ENCODE measurements at regions not wholly inside any gene's neighbourhood (a gene's known extent, or its start where the extent isn't known, plus 50 kb on each side); places are given as distances from the start of the nearest gene placed in this dataset.

DNA sequence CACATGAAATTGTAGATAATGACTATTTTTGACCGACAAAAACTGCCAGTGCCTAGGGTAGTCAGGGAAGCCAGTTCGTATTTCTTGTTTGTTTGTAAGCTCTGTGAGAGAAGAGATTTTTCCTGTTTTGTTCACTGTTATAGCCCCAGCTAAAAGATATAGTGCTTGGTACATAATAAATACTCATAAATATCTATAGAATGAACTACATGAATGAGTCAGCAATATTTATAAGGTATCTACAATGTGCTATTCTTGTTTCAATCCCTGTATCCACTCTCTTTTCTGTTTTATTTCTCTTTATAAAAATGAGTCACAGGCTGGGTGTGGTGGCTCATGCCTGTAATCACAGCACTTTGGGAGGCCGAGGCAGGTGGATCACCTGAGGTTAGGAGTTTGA is 275.6 kb upstream of the FANCL start:
- TF ChIP-seq EP300 (IDR thresholded peaks at IDR 0.05; ENCODE audit: low read depth) = no peak
- TF ChIP-seq POLR2AphosphoS5 (IDR thresholded peaks at IDR 0.05) = no peak
- TF ChIP-seq POLR2A (IDR thresholded peaks at IDR 0.05) = no peak
- TF ChIP-seq, protein P1, sequence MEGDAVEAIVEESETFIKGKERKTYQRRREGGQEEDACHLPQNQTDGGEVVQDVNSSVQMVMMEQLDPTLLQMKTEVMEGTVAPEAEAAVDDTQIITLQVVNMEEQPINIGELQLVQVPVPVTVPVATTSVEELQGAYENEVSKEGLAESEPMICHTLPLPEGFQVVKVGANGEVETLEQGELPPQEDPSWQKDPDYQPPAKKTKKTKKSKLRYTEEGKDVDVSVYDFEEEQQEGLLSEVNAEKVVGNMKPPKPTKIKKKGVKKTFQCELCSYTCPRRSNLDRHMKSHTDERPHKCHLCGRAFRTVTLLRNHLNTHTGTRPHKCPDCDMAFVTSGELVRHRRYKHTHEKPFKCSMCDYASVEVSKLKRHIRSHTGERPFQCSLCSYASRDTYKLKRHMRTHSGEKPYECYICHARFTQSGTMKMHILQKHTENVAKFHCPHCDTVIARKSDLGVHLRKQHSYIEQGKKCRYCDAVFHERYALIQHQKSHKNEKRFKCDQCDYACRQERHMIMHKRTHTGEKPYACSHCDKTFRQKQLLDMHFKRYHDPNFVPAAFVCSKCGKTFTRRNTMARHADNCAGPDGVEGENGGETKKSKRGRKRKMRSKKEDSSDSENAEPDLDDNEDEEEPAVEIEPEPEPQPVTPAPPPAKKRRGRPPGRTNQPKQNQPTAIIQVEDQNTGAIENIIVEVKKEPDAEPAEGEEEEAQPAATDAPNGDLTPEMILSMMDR (IDR thresholded peaks at IDR 0.05) = no peak
- intact Hi-C loops (cut with DNase I; ENCODE audit: low total_unique reads) = no loop called here

DNA sequence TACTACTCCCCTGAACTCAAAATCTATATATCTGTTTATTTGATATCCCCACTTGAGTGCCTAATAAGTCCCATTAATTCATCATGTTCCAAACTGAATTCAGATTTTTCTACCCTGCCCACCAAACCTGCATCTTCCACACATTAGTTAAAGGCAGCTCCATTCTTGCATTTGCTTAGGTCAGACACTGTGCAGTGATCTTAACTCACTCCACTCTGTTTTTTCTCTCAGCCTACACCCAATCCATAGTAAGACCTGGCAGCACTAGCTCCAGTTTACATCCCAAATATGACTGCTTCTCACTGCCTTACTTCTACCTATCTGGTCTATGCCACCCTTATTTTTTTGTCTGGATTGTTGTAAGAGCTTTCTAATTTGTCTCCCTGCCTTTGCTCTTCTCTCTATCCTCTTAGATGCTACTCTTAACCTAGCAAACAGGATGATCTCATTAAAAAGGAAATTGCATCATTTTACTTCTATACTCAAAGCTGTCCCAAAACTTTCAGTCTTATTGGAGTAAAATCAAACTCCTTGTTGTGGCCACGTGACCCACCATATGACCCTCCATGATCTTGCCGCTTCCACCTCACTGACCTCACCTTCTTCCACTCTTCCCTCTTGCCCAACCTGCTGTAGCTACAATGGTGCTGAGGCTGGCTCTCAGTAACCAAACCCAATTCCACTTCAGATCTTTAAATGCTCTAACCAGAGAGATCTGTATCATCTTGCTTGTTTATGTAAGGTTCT is 274.9 kb upstream of the FANCL start:
- in situ Hi-C loops (cut with MboI; ENCODE audit: low pct_ligation_motif_present in 1 of 4, low pct_unique_long_range_greater_than_20kb in 1 of 4, low sequenced_read_pairs in 3 of 4) = no loop called here
- Histone ChIP-seq H3K27me3 (no peaks in the 10 kb centered on the region), H3K27ac (no peak overlapping the region), H3K4me1 (no peaks in the 10 kb centered on the region), H3K36me3 (no peaks in the 10 kb centered on the region), H3K4me3 (no peak overlapping the region), H3K9me3 (no peaks in the 10 kb centered on the region)
- TF ChIP-seq EP300 (IDR thresholded peaks at IDR 0.05; ENCODE audit: low read depth) (no peak), POLR2A (IDR thresholded peaks at IDR 0.05) (no peak), POLR2AphosphoS5 (IDR thresholded peaks at IDR 0.05) (no peak)
- TF ChIP-seq, protein P1 (IDR thresholded peaks at IDR 0.05) = no peak
- whole genome bisulfite sequencing, 2 donors (ENCODE audit: low coverage in 1 of 2) = 82 to 85% methylated on average over 2 of the region's 2 CpGs
- DNase-seq = no peak
- intact Hi-C loops (cut with DNase I; ENCODE audit: low total_unique reads) = no loop called here

More for the DNA sequence above, 275.6 kb upstream of the FANCL start:
- no peaks in the 10 kb centered on the region for H3K9me3 ChIP-seq
- no peaks in the 10 kb centered on the region for H3K27me3 ChIP-seq
- H3K27ac ChIP-seq = no peak overlapping the region
- H3K4me3 ChIP-seq = no peak overlapping the region
- H3K36me3 ChIP-seq = no peaks in the 10 kb centered on the region
- H3K4me1 ChIP-seq = no peaks in the 10 kb centered on the region
- in situ Hi-C loops (cut with MboI; ENCODE audit: low pct_ligation_motif_present in 1 of 4, low pct_unique_long_range_greater_than_20kb in 1 of 4, low sequenced_read_pairs in 3 of 4) = no loop called here
- 63 to 77% methylated on average over 2 to 3 of the region's 3 CpGs for WGBS, 2 donors (ENCODE audit: low coverage in 1 of 2)
- no peak for DNase-seq

DNA sequence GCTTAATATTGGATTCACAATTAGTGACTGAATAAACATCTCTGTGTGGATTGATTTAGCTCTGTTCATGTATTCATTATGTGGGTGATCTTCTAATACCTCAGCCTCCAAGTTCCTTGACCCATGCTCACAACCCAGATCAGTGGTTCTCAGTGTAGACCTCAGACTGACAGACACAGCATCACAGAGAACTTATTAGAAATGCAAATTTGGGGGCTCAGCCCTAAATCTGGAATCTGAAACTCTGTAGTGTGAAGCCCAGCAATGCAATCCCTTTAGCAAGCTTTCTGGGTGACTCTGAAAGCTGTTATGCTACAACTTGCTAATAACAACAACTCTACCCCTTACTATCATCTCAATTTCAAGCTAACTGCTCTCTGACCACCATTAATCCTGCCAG is 273.1 kb upstream of the FANCL start:
- in situ Hi-C loops (cut with MboI; ENCODE audit: low pct_ligation_motif_present in 1 of 4, low pct_unique_long_range_greater_than_20kb in 1 of 4, low sequenced_read_pairs in 3 of 4) (no loop called here), intact Hi-C loops (cut with DNase I; ENCODE audit: low total_unique reads) (no loop called here)
- DNase-seq = no peak
- TF ChIP-seq, protein P1 (IDR thresholded peaks at IDR 0.05) = no peak
- TF ChIP-seq POLR2AphosphoS5 (IDR thresholded peaks at IDR 0.05) (no peak), POLR2A (IDR thresholded peaks at IDR 0.05) (no peak), EP300 (IDR thresholded peaks at IDR 0.05; ENCODE audit: low read depth) (no peak)
- no peaks in the 10 kb centered on the region for H3K27me3 ChIP-seq
- no peak overlapping the region for H3K4me3 ChIP-seq
- H3K9me3 ChIP-seq = no peaks in the 10 kb centered on the region
- no peaks in the 10 kb centered on the region for H3K4me1 ChIP-seq
- no peaks in the 10 kb centered on the region for H3K36me3 ChIP-seq
- H3K27ac ChIP-seq = no peak overlapping the region

DNA sequence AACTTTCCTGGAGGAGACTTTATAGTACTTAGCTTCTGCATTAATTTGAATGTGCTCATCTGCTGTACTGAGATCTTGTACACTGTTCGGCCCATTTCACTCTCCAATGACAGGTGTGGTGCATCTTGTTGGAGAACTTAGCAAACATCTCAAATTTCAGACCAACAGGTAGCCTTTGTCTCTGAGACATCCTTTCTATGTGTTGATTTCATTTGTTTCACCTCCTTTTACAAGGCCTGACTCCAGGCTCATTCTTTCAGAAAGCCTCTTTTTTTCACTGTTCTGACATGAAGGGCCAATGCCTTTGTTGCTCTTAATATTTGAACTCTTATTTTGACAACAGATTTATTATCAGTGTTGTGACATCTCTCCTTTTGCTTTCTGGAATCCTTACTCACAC is 271.8 kb upstream of the FANCL start:
- in situ Hi-C loops (cut with MboI; ENCODE audit: low pct_ligation_motif_present in 1 of 4, low pct_unique_long_range_greater_than_20kb in 1 of 4, low sequenced_read_pairs in 3 of 4) = no loop called here
- WGBS, 2 donors (ENCODE audit: low coverage in 1 of 2) = 91% methylated on average over 1 of the region's 1 CpG; no CpG with 5 or more reads in 1 of the 2 donors
- intact Hi-C loops (cut with DNase I; ENCODE audit: low total_unique reads) = no loop called here

More for the DNA sequence above, 271.8 kb upstream of the FANCL start:
- Histone ChIP-seq H3K27me3 (no peaks in the 10 kb centered on the region), H3K36me3 (no peaks in the 10 kb centered on the region), H3K27ac (no peak overlapping the region), H3K4me1 (no peaks in the 10 kb centered on the region), H3K9me3 (no peaks in the 10 kb centered on the region), H3K4me3 (no peak overlapping the region)
- no peak for TF ChIP-seq POLR2AphosphoS5 (IDR thresholded peaks at IDR 0.05)
- no peak for TF ChIP-seq EP300 (IDR thresholded peaks at IDR 0.05; ENCODE audit: low read depth)
- TF ChIP-seq, protein P1 (IDR thresholded peaks at IDR 0.05) = no peak
- no peak for TF ChIP-seq POLR2A (IDR thresholded peaks at IDR 0.05)
- DNase-seq = no peak

Data from transverse colon (tissue), 4 donors.